Uterus (tissue), 3 donors: ENCODE measurements at regions not wholly inside any gene's neighbourhood (a gene's known extent, or its start where the extent isn't known, plus 50 kb on each side); places are given as distances from the start of the nearest gene placed in this dataset.

Experiments used
- DNase-seq, 2 donors: peaks; one replicate each; pipeline ENCODE4 v3.0.0-alpha.2; 2019 to 2020
- H3K27ac ChIP-seq, 2 donors: fragments of 200-600 bp; sonication (generic); 1 replicate in 1 of 2; 2 replicates in 1 of 2; pipeline ENCODE4 v1.5.1; 2016 to 2018
- H3K27me3 ChIP-seq, 2 donors: fragments of 200-600 bp; sonication (generic); one replicate each; pipeline ENCODE4 v1.5.1; 2018 to 2019; ENCODE audit warnings: control low read depth in 1 of 2
- H3K36me3 ChIP-seq, 2 donors: fragments of 200-600 bp; sonication (generic); one replicate each; pipeline ENCODE4 v1.5.1; 2019; ENCODE audit warnings: control low read depth in 1 of 2
- H3K4me1 ChIP-seq, 2 donors: fragments of 200-600 bp; sonication (generic); one replicate each; pipeline ENCODE4 v1.5.1; 2018 to 2019; ENCODE audit warnings: control low read depth in 1 of 2
- H3K4me3 ChIP-seq, 2 donors: fragments of 200-600 bp; sonication (generic); 1 replicate in 1 of 2; 2 replicates in 1 of 2; pipeline ENCODE4 v1.5.1; 2018 to 2019; ENCODE audit warnings: mild to moderate bottlenecking in 1 of 2
- H3K9me3 ChIP-seq, 2 donors: fragments of 200-600 bp; sonication (generic); one replicate each; pipeline ENCODE4 v1.5.1; 2019; ENCODE audit warnings: control low read depth in 1 of 2
- CTCF ChIP-seq, 4 experiments: fragments of 200-600 bp in 2 of 4; fragments of 450-650 bp in 2 of 4; sonication (generic) in 2 of 4; IDR thresholded peaks; one replicate each; pipeline ENCODE4 v1.5.1; 2016 to 2019; ENCODE audit warnings: antibody characterized with exemption in 4 of 4, mild to moderate bottlenecking in 2 of 4, moderate library complexity in 1 of 4
- POLR2A ChIP-seq, 2 donors: fragments of 450-650 bp; IDR thresholded peaks; one replicate each; pipeline ENCODE4 v1.6.1; 2016; ENCODE audit warnings: antibody characterized with exemption in 2 of 2, mild to moderate bottlenecking in 1 of 2, moderate library complexity in 1 of 2
- intact Hi-C: fragments of 100-400 bp; cut with DNase I; formaldehyde crosslinking; loops from one replicate; pipeline ENCODE4 v1.15.1; 2023; ENCODE audit warnings: low total_unique reads
- donor health status: DM: yes; HTN: yes; CAD: no.

GRCh38 chr11:121800731-121801393, 315.2 kb downstream of the BLID start:
- intact Hi-C loops = no loop called here

GRCh38 chr11:121800240-121800639, 315.8 kb downstream of the BLID start:
- Histone ChIP-seq H3K4me1 (no peaks in the 10 kb centered on the region), H3K27ac (peak overlapping the region; percentile 4 to 59), H3K9me3 (no peaks in the 10 kb centered on the region), H3K4me3 (no peak overlapping the region), H3K27me3 (no peaks in the 10 kb centered on the region), H3K36me3 (no peaks in the 10 kb centered on the region)
- intact Hi-C loops = no loop called here
- TF ChIP-seq CTCF (IDR thresholded peaks at IDR 0.05) (no peak), POLR2A (IDR thresholded peaks at IDR 0.05) (no peak)
- DNase-seq = no peak

More at GRCh38 chr11:121800731-121801393, 315.2 kb downstream of the BLID start:
- no peaks in the 10 kb centered on the region for H3K9me3 ChIP-seq
- no peaks in the 10 kb centered on the region for H3K4me1 ChIP-seq
- DNase-seq = peak in 1 of 2 donors; percentile 40
- H3K27me3 ChIP-seq = no peaks in the 10 kb centered on the region
- no peak overlapping the region for H3K4me3 ChIP-seq
- H3K27ac ChIP-seq = peak overlapping the region; percentile 4 to 59
- TF ChIP-seq CTCF (IDR thresholded peaks at IDR 0.05) (no peak), POLR2A (IDR thresholded peaks at IDR 0.05) (no peak)
- no peaks in the 10 kb centered on the region for H3K36me3 ChIP-seq

- Histone ChIP-seq H3K4me3 (no peak overlapping the region), H3K4me1 (no peaks in the 10 kb centered on the region), H3K27ac (no peak overlapping the region), H3K36me3 (no peaks in the 10 kb centered on the region), H3K27me3 (no peaks in the 10 kb centered on the region), H3K9me3 (no peaks in the 10 kb centered on the region)
- TF ChIP-seq POLR2A (IDR thresholded peaks at IDR 0.05) = no peak
- TF ChIP-seq CTCF (IDR thresholded peaks at IDR 0.05) = no peak
- no peak for DNase-seq
- intact Hi-C loops = no loop called here
Measured at GRCh38 chr11:121797496-121797895, 318.5 kb downstream of the BLID start.

- TF ChIP-seq POLR2A (IDR thresholded peaks at IDR 0.05) (no peak), CTCF (IDR thresholded peaks at IDR 0.05) (no peak)
- no peaks in the 10 kb centered on the region for H3K9me3 ChIP-seq
- intact Hi-C loops = no loop called here
- no peak overlapping the region for H3K4me3 ChIP-seq
- DNase-seq = no peak
- H3K27ac ChIP-seq = no peak overlapping the region
- no peaks in the 10 kb centered on the region for H3K27me3 ChIP-seq
- no peaks in the 10 kb centered on the region for H3K36me3 ChIP-seq
- no peaks in the 10 kb centered on the region for H3K4me1 ChIP-seq
Measured at GRCh38 chr11:121795174-121795573, 320.8 kb downstream of the BLID start.

- TF ChIP-seq POLR2A (IDR thresholded peaks at IDR 0.05) (no peak), CTCF (IDR thresholded peaks at IDR 0.05) (no peak)
- intact Hi-C loops = no loop called here
- DNase-seq = no peak
- H3K27ac ChIP-seq = no peak overlapping the region
- no peak overlapping the region for H3K4me3 ChIP-seq
- H3K9me3 ChIP-seq = no peaks in the 10 kb centered on the region
- no peaks in the 10 kb centered on the region for H3K4me1 ChIP-seq
- no peaks in the 10 kb centered on the region for H3K36me3 ChIP-seq
- H3K27me3 ChIP-seq = no peaks in the 10 kb centered on the region
Measured at GRCh38 chr11:121794671-121795141, 321.3 kb downstream of the BLID start.
